Activated CD8-positive, alpha-beta T cell treated with anti-CD3 and anti-CD28 coated beads for 36 hours (primary cell): ENCODE measurements at regions not wholly inside any gene's neighbourhood (a gene's known extent, or its start where the extent isn't known, plus 50 kb on each side); places are given as distances from the start of the nearest gene placed in this dataset.

Source experiments
- ATAC-seq: fragments of 200-7000 bp; cut with Tn5 transposase; one replicate; pipeline ENCODE4 v1.10.0; 2021; ENCODE audit warnings: mild to moderate bottlenecking, moderate library complexity
- CTCF ChIA-PET: fragments of 350-600 bp; sonication (Branson Sonifier 250); formaldehyde crosslinking; loops from one replicate; lab custom pipeline; 2021; ENCODE audit warnings: antibody characterized with exemption; lab: Charles Lee
- POLR2A ChIA-PET: fragments of 350-600 bp; sonication (Branson Sonifier 250); formaldehyde crosslinking; loops from one replicate; lab custom pipeline; 2021; ENCODE audit warnings: antibody characterized with exemption; lab: Charles Lee
- DNase-seq: peaks from one replicate; pipeline ENCODE4 v3.0.0-alpha.2; 2020
- H3K27ac Mint-ChIP-seq: one replicate; pipeline ENCODE4 v1.8.0; 2021; ENCODE audit warnings: mild to moderate bottlenecking, mixed read lengths
- H3K27me3 Mint-ChIP-seq: one replicate; pipeline ENCODE4 v1.8.0; 2021; ENCODE audit warnings: mixed read lengths
- H3K36me3 Mint-ChIP-seq: one replicate; pipeline ENCODE4 v1.8.0; 2021; ENCODE audit warnings: low read depth, mixed read lengths
- H3K4me1 Mint-ChIP-seq: one replicate; pipeline ENCODE4 v1.8.0; 2021; ENCODE audit warnings: low read depth, mixed read lengths
- H3K4me3 Mint-ChIP-seq: one replicate; pipeline ENCODE4 v1.8.0; 2021; ENCODE audit warnings: mild to moderate bottlenecking, moderate library complexity, mixed read lengths
- H3K9me3 Mint-ChIP-seq: one replicate; pipeline ENCODE4 v1.8.0; 2021; ENCODE audit warnings: mixed read lengths
- CTCF ChIP-seq: fragments of 200-600 bp; IDR thresholded peaks from one replicate; pipeline ENCODE4 v1.8.0; 2022; ENCODE audit warnings: antibody characterized with exemption, mild to moderate bottlenecking
- intact Hi-C: fragments of 100-400 bp; cut with micrococcal nuclease; formaldehyde crosslinking; loops from one replicate; pipeline ENCODE4 v1.10.0; 2022

- intact Hi-C loops = no loop called here
- ChIA-PET POLR2A (no interaction called here), CTCF (interaction anchor here (1.2 kb wide), 1 partner anchor 17 kb away, joined by 4 read pairs; no protein-coding TSS in a partner anchor)
- Mint-ChIP-seq H3K4me3 (no peak overlapping the region), H3K9me3 (peaks cover under 1% of the 10 kb centered on the region), H3K27me3 (no peaks in the 10 kb centered on the region), H3K27ac (no peak overlapping the region), H3K4me1 (no peaks in the 10 kb centered on the region), H3K36me3 (no peaks in the 10 kb centered on the region)
- TF ChIP-seq CTCF = no peak
- no peak for DNase-seq
- ATAC-seq = no peak
Observed at GRCh38 chr13:83377491-83377890, 504.8 kb downstream of the SLITRK1 start.

DNA sequence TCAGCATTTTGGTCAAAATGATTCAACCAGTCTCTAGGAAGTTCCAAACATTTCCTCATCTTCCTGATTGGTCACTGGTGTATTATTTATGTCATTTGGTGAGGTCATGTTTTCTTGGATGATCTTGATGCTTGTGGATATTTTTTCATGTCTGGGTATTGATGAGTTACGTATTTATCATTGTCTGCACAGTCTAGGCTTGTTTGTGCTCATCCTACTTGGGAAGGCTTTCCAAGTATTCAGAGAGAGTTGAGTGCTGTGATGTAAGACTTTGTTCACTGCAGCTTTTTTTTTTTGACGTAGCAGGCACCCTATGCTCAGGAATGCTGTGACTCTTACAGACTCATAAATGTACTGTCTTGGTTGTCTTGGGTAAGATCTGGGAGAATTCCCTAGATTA is 509.5 kb downstream of the SLITRK1 start:
- intact Hi-C loops = no loop called here
- ATAC-seq (no peak), DNase-seq (no peak)
- H3K4me3 Mint-ChIP-seq = no peak overlapping the region
- H3K36me3 Mint-ChIP-seq = no peaks in the 10 kb centered on the region
- no peaks in the 10 kb centered on the region for H3K27me3 Mint-ChIP-seq
- no peaks in the 10 kb centered on the region for H3K4me1 Mint-ChIP-seq
- H3K9me3 Mint-ChIP-seq = peaks cover 3% of the 10 kb centered on the region
- CTCF ChIA-PET = no interaction called here
- POLR2A ChIA-PET = no interaction called here
- TF ChIP-seq CTCF = no peak
- H3K27ac Mint-ChIP-seq = no peak overlapping the region

DNA sequence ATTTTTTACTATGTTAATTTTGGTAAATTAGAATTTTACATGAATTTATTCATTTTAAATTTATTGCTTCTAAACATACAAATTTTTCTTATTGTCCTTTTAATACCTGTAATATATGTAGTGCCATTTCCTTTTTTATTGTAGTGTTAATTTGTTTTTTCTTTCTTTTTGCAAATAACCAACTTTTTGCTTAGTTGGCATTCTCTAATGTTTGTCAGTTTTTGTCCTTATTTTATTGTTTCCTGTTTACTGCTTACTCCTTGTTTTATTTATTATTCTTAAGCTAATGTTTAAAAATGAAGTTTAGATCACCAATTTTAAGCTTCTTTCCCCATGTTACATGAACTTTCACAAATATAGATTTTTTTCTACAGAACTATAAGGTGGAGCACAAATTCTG is 516.6 kb downstream of the SLITRK1 start:
- no peaks in the 10 kb centered on the region for H3K4me1 Mint-ChIP-seq
- intact Hi-C loops = no loop called here
- H3K9me3 Mint-ChIP-seq = peaks cover 5% of the 10 kb centered on the region
- DNase-seq (no peak), ATAC-seq (no peak)
- H3K4me3 Mint-ChIP-seq = no peak overlapping the region
- no peaks in the 10 kb centered on the region for H3K27me3 Mint-ChIP-seq
- CTCF ChIA-PET = no interaction called here
- no peak for TF ChIP-seq CTCF
- H3K27ac Mint-ChIP-seq = no peak overlapping the region
- POLR2A ChIA-PET = no interaction called here
- no peaks in the 10 kb centered on the region for H3K36me3 Mint-ChIP-seq

- Mint-ChIP-seq H3K4me3 (no peak overlapping the region), H3K4me1 (no peaks in the 10 kb centered on the region), H3K27me3 (no peaks in the 10 kb centered on the region), H3K9me3 (peaks cover 7% of the 10 kb centered on the region), H3K36me3 (no peaks in the 10 kb centered on the region), H3K27ac (no peak overlapping the region)
- POLR2A ChIA-PET = no interaction called here
- no peak for ATAC-seq
- CTCF ChIA-PET = no interaction called here
- intact Hi-C loops = no loop called here
- no peak for DNase-seq
- no peak for TF ChIP-seq CTCF
Observed at GRCh38 chr13:83355041-83355440, 527.2 kb downstream of the SLITRK1 start.

DNA sequence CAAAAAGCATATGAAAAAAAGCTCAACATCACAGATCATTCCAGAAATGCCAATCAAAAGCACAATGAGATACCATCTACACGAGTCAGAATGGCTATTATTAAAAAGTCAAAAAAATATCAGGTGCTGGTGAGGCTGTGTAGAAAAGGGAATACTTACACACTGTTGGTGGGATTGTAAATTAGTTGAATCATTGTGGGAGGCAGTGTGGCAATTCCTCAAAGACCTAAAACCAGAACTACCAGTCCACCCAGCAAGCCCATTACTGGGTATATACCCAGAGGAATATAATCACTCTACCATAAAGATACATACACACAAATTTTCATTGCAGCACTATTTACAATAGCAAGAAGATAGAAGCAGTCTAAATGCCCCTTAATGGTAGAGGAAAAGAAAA is 529.9 kb downstream of the SLITRK1 start:
- no peaks in the 10 kb centered on the region for H3K27me3 Mint-ChIP-seq
- ChIA-PET POLR2A (no interaction called here), CTCF (no interaction called here)
- TF ChIP-seq CTCF = no peak
- no peak for ATAC-seq
- no peak overlapping the region for H3K27ac Mint-ChIP-seq
- H3K4me1 Mint-ChIP-seq = no peaks in the 10 kb centered on the region
- H3K36me3 Mint-ChIP-seq = no peaks in the 10 kb centered on the region
- no peak overlapping the region for H3K4me3 Mint-ChIP-seq
- intact Hi-C loops = no loop called here
- peaks cover 2% of the 10 kb centered on the region for H3K9me3 Mint-ChIP-seq
- DNase-seq = no peak
